Loucy (cell line): ENCODE measurements at regions not wholly inside any gene's neighbourhood (a gene's known extent, or its start where the extent isn't known, plus 50 kb on each side); places are given as distances from the start of the nearest gene placed in this dataset.

Source experiments
- H2AFZ ChIP-seq: fragments of 200-600 bp; sonication (generic); 2 replicates; pipeline ENCODE4 v1.6.0; 2016; ENCODE audit warnings: antibody characterized with exemption, mild to moderate bottlenecking, low read length, moderate library complexity
- H3F3A ChIP-seq: fragments of 200-600 bp; 2 replicates; pipeline ENCODE4 v1.6.0; 2016; ENCODE audit warnings: antibody characterized with exemption, low read depth, mild to moderate bottlenecking
- H3K27me3 ChIP-seq: fragments of 200-600 bp; sonication (generic); 2 replicates; pipeline ENCODE4 v1.6.1; 2014; ENCODE audit warnings: low read length, mild to moderate bottlenecking; ENCODE audit not compliant: insufficient read depth, poor library complexity, severe bottlenecking
- H3K36me3 ChIP-seq: fragments of 200-600 bp; sonication (generic); 2 replicates; pipeline ENCODE4 v1.6.1; 2016; ENCODE audit warnings: low read length; ENCODE audit not compliant: insufficient read depth
- H3K4me1 ChIP-seq: fragments of 200-600 bp; sonication (generic); 2 replicates; pipeline ENCODE4 v1.5.1; 2014; ENCODE audit warnings: low read length, mild to moderate bottlenecking; ENCODE audit not compliant: insufficient read depth, poor library complexity, severe bottlenecking
- H3K4me2 ChIP-seq: fragments of 200-600 bp; sonication (generic); 2 replicates; pipeline ENCODE4 v1.6.0; 2014; ENCODE audit warnings: antibody characterized with exemption, low read length, low read depth, mild to moderate bottlenecking; ENCODE audit not compliant: poor library complexity, severe bottlenecking
- H3K4me3 ChIP-seq: fragments of 200-600 bp; sonication (generic); 2 replicates; pipeline ENCODE4 v1.5.1; 2014; ENCODE audit warnings: low read length, mild to moderate bottlenecking, mixed read lengths; ENCODE audit not compliant: poor library complexity, severe bottlenecking
- H3K79me2 ChIP-seq: fragments of 200-600 bp; sonication (generic); 2 replicates; pipeline ENCODE4 v1.6.1; 2014; ENCODE audit warnings: low read length; ENCODE audit not compliant: insufficient read depth
- H3K9ac ChIP-seq: fragments of 200-600 bp; sonication (generic); 2 replicates; pipeline ENCODE4 v1.6.0; 2014; ENCODE audit warnings: mild to moderate bottlenecking, low read depth, low read length, moderate library complexity; ENCODE audit not compliant: poor library complexity, severe bottlenecking
- H3K9me2 ChIP-seq: fragments of 200-600 bp; sonication (generic); replicated peaks from 2 replicates; pipeline ENCODE4 v1.6.1; 2016; ENCODE audit warnings: low read depth, low read length, mixed read lengths
- H3K9me3 ChIP-seq: fragments of 200-600 bp; sonication (generic); 2 replicates; pipeline ENCODE4 v1.6.1; 2014; ENCODE audit warnings: mild to moderate bottlenecking, antibody characterized with exemption, low read length, low read depth; ENCODE audit not compliant: insufficient read depth
- H4K20me1 ChIP-seq: fragments of 200-600 bp; sonication (generic); 2 replicates; pipeline ENCODE4 v1.6.0; 2014; ENCODE audit warnings: antibody characterized with exemption, low read length, mild to moderate bottlenecking; ENCODE audit not compliant: insufficient read depth, poor library complexity, severe bottlenecking
- EZH2phosphoT487 ChIP-seq: fragments of 200-600 bp; IDR thresholded peaks from 2 replicates; pipeline ENCODE4 v1.6.1; 2018; ENCODE audit warnings: antibody characterized with exemption, mild to moderate bottlenecking, moderate library complexity, borderline replicate concordance
- TF ChIP-seq, protein P1 (sequence below): fragments of 200-600 bp; sonication (generic); conservative IDR thresholded peaks from 2 replicates; pipeline ENCODE4 v1.5.1; 2014; ENCODE audit warnings: mild to moderate bottlenecking, antibody characterized with exemption, low read length

DNA sequence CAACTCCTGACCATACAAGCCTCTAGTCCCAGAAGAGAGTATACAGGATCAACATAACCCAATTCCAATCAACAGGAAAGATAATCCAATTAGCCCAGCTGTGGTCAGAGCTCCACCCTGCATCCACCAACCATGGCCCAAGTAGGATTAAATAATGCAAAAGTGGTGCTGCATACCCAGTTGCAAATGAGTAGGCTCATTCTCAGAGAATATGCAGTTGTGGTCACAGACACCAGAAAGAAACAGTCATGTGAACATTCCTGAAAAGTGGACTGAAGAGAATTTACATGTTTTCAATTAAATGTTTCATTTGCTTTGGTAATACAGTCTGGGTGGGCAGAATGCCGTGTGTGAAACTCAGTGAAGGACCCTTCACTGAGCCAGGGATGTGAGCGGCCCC lies 167.2 kb upstream of the BMP4 start:
- H3K9me2 ChIP-seq, result no peaks in the 10 kb centered on the region
- no peaks in the 10 kb centered on the region for H3K9me3 ChIP-seq
- H4K20me1 ChIP-seq, result no peaks in the 10 kb centered on the region
- no peaks in the 10 kb centered on the region for H3F3A ChIP-seq
- H3K4me2 ChIP-seq, result no peak overlapping the region
- no peak for TF ChIP-seq EZH2phosphoT487
- TF ChIP-seq, protein P1, sequence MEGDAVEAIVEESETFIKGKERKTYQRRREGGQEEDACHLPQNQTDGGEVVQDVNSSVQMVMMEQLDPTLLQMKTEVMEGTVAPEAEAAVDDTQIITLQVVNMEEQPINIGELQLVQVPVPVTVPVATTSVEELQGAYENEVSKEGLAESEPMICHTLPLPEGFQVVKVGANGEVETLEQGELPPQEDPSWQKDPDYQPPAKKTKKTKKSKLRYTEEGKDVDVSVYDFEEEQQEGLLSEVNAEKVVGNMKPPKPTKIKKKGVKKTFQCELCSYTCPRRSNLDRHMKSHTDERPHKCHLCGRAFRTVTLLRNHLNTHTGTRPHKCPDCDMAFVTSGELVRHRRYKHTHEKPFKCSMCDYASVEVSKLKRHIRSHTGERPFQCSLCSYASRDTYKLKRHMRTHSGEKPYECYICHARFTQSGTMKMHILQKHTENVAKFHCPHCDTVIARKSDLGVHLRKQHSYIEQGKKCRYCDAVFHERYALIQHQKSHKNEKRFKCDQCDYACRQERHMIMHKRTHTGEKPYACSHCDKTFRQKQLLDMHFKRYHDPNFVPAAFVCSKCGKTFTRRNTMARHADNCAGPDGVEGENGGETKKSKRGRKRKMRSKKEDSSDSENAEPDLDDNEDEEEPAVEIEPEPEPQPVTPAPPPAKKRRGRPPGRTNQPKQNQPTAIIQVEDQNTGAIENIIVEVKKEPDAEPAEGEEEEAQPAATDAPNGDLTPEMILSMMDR, result no peak
- H3K27me3 ChIP-seq, result no peaks in the 10 kb centered on the region
- H3K4me1 ChIP-seq, result no peaks in the 10 kb centered on the region
- H2AFZ ChIP-seq, result no peak overlapping the region
- H3K79me2 ChIP-seq, result no peaks in the 10 kb centered on the region
- H3K4me3 ChIP-seq, result no peak overlapping the region
- H3K36me3 ChIP-seq, result no peaks in the 10 kb centered on the region
- H3K9ac ChIP-seq, result no peak overlapping the region

DNA sequence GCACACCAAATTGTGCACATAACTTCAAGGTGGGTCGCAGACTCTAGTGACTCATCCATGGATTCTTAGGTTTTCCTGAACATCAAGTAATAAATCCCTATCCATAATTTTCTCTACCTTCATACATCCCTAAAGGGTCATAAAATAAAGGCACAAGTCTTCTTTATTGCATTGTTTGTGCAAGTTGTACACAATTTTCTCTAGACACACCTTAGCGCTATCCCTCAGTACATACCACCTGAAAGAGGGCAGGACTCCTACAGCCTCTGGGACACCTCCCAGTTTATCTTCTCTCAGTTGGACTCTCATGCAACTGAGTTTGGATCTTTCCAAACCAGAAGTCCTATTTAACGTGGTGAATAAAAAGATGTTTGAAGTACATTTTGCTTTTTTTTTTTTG lies 168.5 kb upstream of the BMP4 start:
- Histone ChIP-seq H3K36me3 (no peaks in the 10 kb centered on the region), H3K27me3 (no peaks in the 10 kb centered on the region), H4K20me1 (no peaks in the 10 kb centered on the region), H3K9me2 (no peaks in the 10 kb centered on the region), H3K9me3 (no peaks in the 10 kb centered on the region), H3K9ac (no peak overlapping the region), H3K4me3 (no peak overlapping the region), H3F3A (no peaks in the 10 kb centered on the region), H3K79me2 (no peaks in the 10 kb centered on the region), H2AFZ (no peak overlapping the region), H3K4me2 (no peak overlapping the region), H3K4me1 (no peaks in the 10 kb centered on the region)
- no peak for TF ChIP-seq EZH2phosphoT487
- TF ChIP-seq, protein P1, result no peak

DNA sequence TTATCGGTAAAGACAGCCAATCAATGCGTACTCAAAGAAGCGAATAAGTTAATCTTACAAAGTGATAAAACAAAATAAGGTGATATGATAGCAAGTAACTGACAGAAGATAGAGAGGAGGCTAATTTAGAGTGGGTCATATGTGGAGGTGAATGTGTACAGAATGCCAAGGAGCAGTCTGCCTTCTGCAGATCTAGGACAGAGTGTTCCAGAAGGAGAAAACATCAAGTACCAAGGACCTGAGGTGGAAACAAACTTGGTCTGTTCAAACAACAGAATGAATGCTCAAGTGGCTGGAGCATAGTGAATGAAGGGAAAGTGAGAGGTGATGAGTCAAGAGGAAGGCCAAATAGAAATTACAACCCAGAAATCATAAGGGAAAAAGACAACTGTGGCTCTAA lies 170.3 kb upstream of the BMP4 start:
- H3K9me2 ChIP-seq, result no peaks in the 10 kb centered on the region
- no peaks in the 10 kb centered on the region for H3K36me3 ChIP-seq
- TF ChIP-seq, protein P1, result no peak
- TF ChIP-seq EZH2phosphoT487, result no peak
- no peaks in the 10 kb centered on the region for H3K4me1 ChIP-seq
- H3K4me3 ChIP-seq, result no peak overlapping the region
- H3K79me2 ChIP-seq, result no peaks in the 10 kb centered on the region
- no peak overlapping the region for H2AFZ ChIP-seq
- H3K9ac ChIP-seq, result no peak overlapping the region
- H3K27me3 ChIP-seq, result no peaks in the 10 kb centered on the region
- no peaks in the 10 kb centered on the region for H4K20me1 ChIP-seq
- H3F3A ChIP-seq, result no peaks in the 10 kb centered on the region
- no peak overlapping the region for H3K4me2 ChIP-seq
- H3K9me3 ChIP-seq, result no peaks in the 10 kb centered on the region
